Nephron progenitor cell (in vitro differentiated cells): ENCODE measurements at regions not wholly inside any gene's neighbourhood (a gene's known extent, or its start where the extent isn't known, plus 50 kb on each side); places are given as distances from the start of the nearest gene placed in this dataset.
A peak's percentile ranks its signal among the peaks of the same experiment; 100 is the strongest.

Experiments used
- DNase-seq: peaks from one replicate; pipeline ENCODE4 v3.0.0; 2021
- H3K27ac Mint-ChIP-seq: 2 replicates; pipeline ENCODE4 v1.8.0; 2021; ENCODE audit warnings: mild to moderate bottlenecking, moderate library complexity, mixed read lengths
- H3K27me3 Mint-ChIP-seq: 2 replicates; pipeline ENCODE4 v1.8.0; 2021; ENCODE audit warnings: mild to moderate bottlenecking, low read depth, mixed read lengths; ENCODE audit not compliant: poor library complexity
- H3K36me3 Mint-ChIP-seq: 2 replicates; pipeline ENCODE4 v1.8.0; 2021; ENCODE audit warnings: low read depth, mixed read lengths
- H3K4me1 Mint-ChIP-seq: 2 replicates; pipeline ENCODE4 v1.8.0; 2021; ENCODE audit warnings: mixed read lengths
- H3K4me3 Mint-ChIP-seq: 2 replicates; pipeline ENCODE4 v1.8.0; 2021; ENCODE audit warnings: mild to moderate bottlenecking, moderate library complexity, mixed read lengths
- H3K9me3 Mint-ChIP-seq: 2 replicates; pipeline ENCODE4 v1.8.0; 2021; ENCODE audit warnings: mild to moderate bottlenecking, moderate library complexity, mixed read lengths
- TF ChIP-seq, protein P1 (sequence below): fragments of 200-600 bp; sonication (generic); IDR thresholded peaks from 2 replicates; pipeline ENCODE4 v1.5.0; 2021; ENCODE audit warnings: antibody characterized with exemption

- peaks cover 25% of the 10 kb centered on the region for H3K36me3 Mint-ChIP-seq
- H3K27me3 Mint-ChIP-seq, result no peaks in the 10 kb centered on the region
- H3K4me1 Mint-ChIP-seq, result no peaks in the 10 kb centered on the region
- H3K27ac Mint-ChIP-seq, result no peak overlapping the region
- H3K4me3 Mint-ChIP-seq, result no peak overlapping the region
- no peak for DNase-seq
- H3K9me3 Mint-ChIP-seq, result peaks cover 71% of the 10 kb centered on the region
- TF ChIP-seq, protein P1, sequence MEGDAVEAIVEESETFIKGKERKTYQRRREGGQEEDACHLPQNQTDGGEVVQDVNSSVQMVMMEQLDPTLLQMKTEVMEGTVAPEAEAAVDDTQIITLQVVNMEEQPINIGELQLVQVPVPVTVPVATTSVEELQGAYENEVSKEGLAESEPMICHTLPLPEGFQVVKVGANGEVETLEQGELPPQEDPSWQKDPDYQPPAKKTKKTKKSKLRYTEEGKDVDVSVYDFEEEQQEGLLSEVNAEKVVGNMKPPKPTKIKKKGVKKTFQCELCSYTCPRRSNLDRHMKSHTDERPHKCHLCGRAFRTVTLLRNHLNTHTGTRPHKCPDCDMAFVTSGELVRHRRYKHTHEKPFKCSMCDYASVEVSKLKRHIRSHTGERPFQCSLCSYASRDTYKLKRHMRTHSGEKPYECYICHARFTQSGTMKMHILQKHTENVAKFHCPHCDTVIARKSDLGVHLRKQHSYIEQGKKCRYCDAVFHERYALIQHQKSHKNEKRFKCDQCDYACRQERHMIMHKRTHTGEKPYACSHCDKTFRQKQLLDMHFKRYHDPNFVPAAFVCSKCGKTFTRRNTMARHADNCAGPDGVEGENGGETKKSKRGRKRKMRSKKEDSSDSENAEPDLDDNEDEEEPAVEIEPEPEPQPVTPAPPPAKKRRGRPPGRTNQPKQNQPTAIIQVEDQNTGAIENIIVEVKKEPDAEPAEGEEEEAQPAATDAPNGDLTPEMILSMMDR, result no peak
These were observed 305.7 kb upstream of the TNC start for GRCh38 chr9:115423646-115424045.

GRCh38 chr9:115425601-115426000 lies 307.6 kb upstream of the TNC start:
- Mint-ChIP-seq H3K27ac (no peak overlapping the region), H3K9me3 (peaks cover 74% of the 10 kb centered on the region), H3K27me3 (no peaks in the 10 kb centered on the region), H3K36me3 (peaks cover 22% of the 10 kb centered on the region), H3K4me1 (no peaks in the 10 kb centered on the region), H3K4me3 (no peak overlapping the region)
- TF ChIP-seq, protein P1, result no peak
- no peak for DNase-seq

GRCh38 chr9:115437418-115437817 lies 319.5 kb upstream of the TNC start:
- peaks cover 57% of the 10 kb centered on the region for H3K4me1 Mint-ChIP-seq
- H3K4me3 Mint-ChIP-seq, result no peak overlapping the region
- TF ChIP-seq, protein P1, result no peak
- H3K9me3 Mint-ChIP-seq, result peaks cover 3% of the 10 kb centered on the region
- H3K27ac Mint-ChIP-seq, result no peak overlapping the region
- no peaks in the 10 kb centered on the region for H3K27me3 Mint-ChIP-seq
- no peaks in the 10 kb centered on the region for H3K36me3 Mint-ChIP-seq
- DNase-seq, result no peak

DNA sequence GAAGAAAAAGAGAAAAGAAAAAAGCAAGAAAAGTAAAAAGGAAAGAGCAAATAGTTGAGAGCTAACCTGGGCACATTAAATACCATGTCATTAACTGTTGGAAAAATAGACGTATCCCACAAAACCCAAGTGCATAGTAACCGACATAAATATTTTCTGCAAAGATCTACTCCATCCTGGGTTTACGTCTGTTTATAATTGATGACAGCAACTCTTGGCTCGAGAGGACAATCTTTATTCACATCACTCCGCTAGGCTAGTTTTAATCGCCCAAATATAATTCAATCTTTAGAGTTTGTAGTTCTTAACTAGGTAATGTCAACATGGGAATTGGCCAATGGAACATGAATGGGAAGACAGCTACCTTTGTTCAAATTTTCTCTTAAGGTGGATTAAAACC lies 321.7 kb upstream of the TNC start:
- Mint-ChIP-seq H3K4me1 (peaks cover 79% of the 10 kb centered on the region), H3K27ac (no peak overlapping the region), H3K9me3 (peaks cover 3% of the 10 kb centered on the region), H3K36me3 (no peaks in the 10 kb centered on the region), H3K27me3 (no peaks in the 10 kb centered on the region), H3K4me3 (no peak overlapping the region)
- TF ChIP-seq, protein P1, result no peak
- no peak for DNase-seq

DNA sequence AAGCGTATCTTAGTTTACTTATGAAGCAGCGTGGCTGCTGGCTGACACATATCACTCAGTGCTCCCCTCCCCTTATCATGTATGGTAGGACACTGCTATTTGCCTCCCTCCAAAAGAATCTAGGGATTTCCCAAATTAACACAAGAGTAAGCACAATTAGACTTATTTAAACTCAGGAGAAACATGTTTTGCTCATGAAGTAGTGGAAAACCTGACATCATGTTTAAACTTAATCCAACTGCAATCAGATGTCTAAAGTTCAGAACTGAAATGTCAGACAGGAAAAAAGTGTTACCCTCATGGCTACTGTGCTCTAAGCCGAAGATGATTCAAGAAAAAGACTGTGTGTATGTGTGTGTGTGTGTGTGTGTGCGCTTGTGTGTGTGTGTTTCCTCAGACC lies 324.1 kb upstream of the TNC start:
- H3K27ac Mint-ChIP-seq, result peak overlapping the region; percentile 94
- no peak overlapping the region for H3K4me3 Mint-ChIP-seq
- peaks cover 3% of the 10 kb centered on the region for H3K9me3 Mint-ChIP-seq
- H3K4me1 Mint-ChIP-seq, result peaks cover 90% of the 10 kb centered on the region
- no peak for DNase-seq
- no peaks in the 10 kb centered on the region for H3K27me3 Mint-ChIP-seq
- no peaks in the 10 kb centered on the region for H3K36me3 Mint-ChIP-seq
- TF ChIP-seq, protein P1, result no peak

DNA sequence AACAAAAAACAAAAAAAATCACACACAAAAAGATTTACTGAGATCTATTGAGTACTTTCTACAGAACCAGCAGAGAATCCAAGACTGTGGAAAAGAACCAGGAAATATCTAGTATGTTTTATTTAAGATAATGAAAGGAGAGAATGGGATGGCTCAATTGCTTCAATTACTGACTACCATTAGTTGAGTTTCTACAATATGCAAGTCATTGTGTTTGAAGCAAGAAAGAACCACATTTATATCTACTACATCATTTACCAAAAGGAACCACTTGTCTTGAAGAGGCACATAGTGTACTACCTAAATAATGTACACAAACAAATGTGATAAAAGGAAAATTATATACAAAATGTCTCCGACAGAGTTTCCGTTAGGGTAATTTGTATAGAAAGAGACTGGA lies 325.9 kb upstream of the TNC start:
- Mint-ChIP-seq H3K9me3 (no peaks in the 10 kb centered on the region), H3K27me3 (no peaks in the 10 kb centered on the region), H3K36me3 (no peaks in the 10 kb centered on the region), H3K4me1 (peaks cover 78% of the 10 kb centered on the region), H3K27ac (no peak overlapping the region), H3K4me3 (no peak overlapping the region)
- DNase-seq, result no peak
- TF ChIP-seq, protein P1, result no peak
